ENCODE measurements at regions not wholly inside any gene's neighbourhood (a gene's known extent, or its start where the extent isn't known, plus 50 kb on each side); places are given as distances from the start of the nearest gene placed in this dataset.

- DNase-seq (ENCODE audit: low spot score) = no peak
- Histone ChIP-seq H3K27me3 (no peaks in the 10 kb centered on the region), H3K36me3 (no peaks in the 10 kb centered on the region), H3K4me1 (no peaks in the 10 kb centered on the region), H3K9me3 (peaks cover 0 to 7% of the 10 kb centered on the region in 2 donors), H3K27ac (no peak overlapping the region), H3K4me3 (no peak overlapping the region)
- no peak for TF ChIP-seq CTCF (IDR thresholded peaks at IDR 0.05)
Measured at GRCh38 chr3:76842216-76842615, 197.7 kb upstream of the ROBO2 start.

- no peak overlapping the region for H3K27ac ChIP-seq
- no peaks in the 10 kb centered on the region for H3K27me3 ChIP-seq
- no peaks in the 10 kb centered on the region for H3K36me3 ChIP-seq
- no peak overlapping the region for H3K4me3 ChIP-seq
- H3K9me3 ChIP-seq = no peaks in the 10 kb centered on the region
- no peaks in the 10 kb centered on the region for H3K4me1 ChIP-seq
- no peak for DNase-seq (ENCODE audit: low spot score)
- TF ChIP-seq CTCF (IDR thresholded peaks at IDR 0.05) = no peak
Measured at GRCh38 chr3:76855451-76855850, 184.4 kb upstream of the ROBO2 start.

- Histone ChIP-seq H3K27ac (no peak overlapping the region), H3K4me3 (no peak overlapping the region), H3K9me3 (no peaks in the 10 kb centered on the region), H3K4me1 (no peaks in the 10 kb centered on the region), H3K36me3 (no peaks in the 10 kb centered on the region), H3K27me3 (no peaks in the 10 kb centered on the region)
- DNase-seq (ENCODE audit: low spot score) = no peak
- TF ChIP-seq CTCF (IDR thresholded peaks at IDR 0.05) = no peak
Measured at GRCh38 chr3:76859596-76859995, 180.3 kb upstream of the ROBO2 start.

- Histone ChIP-seq H3K4me1 (no peaks in the 10 kb centered on the region), H3K4me3 (no peak overlapping the region), H3K36me3 (no peaks in the 10 kb centered on the region), H3K27me3 (no peaks in the 10 kb centered on the region), H3K27ac (no peak overlapping the region), H3K9me3 (no peaks in the 10 kb centered on the region)
- no peak for TF ChIP-seq CTCF (IDR thresholded peaks at IDR 0.05)
- no peak for DNase-seq (ENCODE audit: low spot score)
Measured at GRCh38 chr3:76864355-76864754, 175.5 kb upstream of the ROBO2 start.

GRCh38 chr3:76866729-76867408, 173.0 kb upstream of the ROBO2 start:
- DNase-seq (ENCODE audit: low spot score) = no peak
- Histone ChIP-seq H3K36me3 (no peaks in the 10 kb centered on the region), H3K9me3 (no peaks in the 10 kb centered on the region), H3K4me3 (no peak overlapping the region), H3K27me3 (no peaks in the 10 kb centered on the region), H3K4me1 (no peaks in the 10 kb centered on the region), H3K27ac (no peak overlapping the region)
- no peak for TF ChIP-seq CTCF (IDR thresholded peaks at IDR 0.05)
